Panc1 (cell line): ENCODE measurements at regions not wholly inside any gene's neighbourhood (a gene's known extent, or its start where the extent isn't known, plus 50 kb on each side); places are given as distances from the start of the nearest gene placed in this dataset.

Source experiments
- POLR2AphosphoS5 ChIP-seq: IDR thresholded peaks from 2 replicates; pipeline ENCODE4 v1.6.1; 2012; ENCODE audit warnings: mild to moderate bottlenecking, low read depth, low read length, moderate library complexity
- TCF7L2 ChIP-seq: IDR thresholded peaks from 2 replicates; pipeline ENCODE4 v1.6.1; 2011; ENCODE audit warnings: mild to moderate bottlenecking, low read depth, low read length, inconsistent platforms
- TF ChIP-seq, protein P1 (sequence below): fragments of 450-650 bp; IDR thresholded peaks from 2 replicates; pipeline ENCODE4 v1.5.1; 2017; ENCODE audit warnings: mild to moderate bottlenecking
- TF ChIP-seq, protein P2 (sequence below), 2 experiments: IDR thresholded peaks; 2 replicates each; pipeline ENCODE4 v1.6.1; 2011 to 2012; ENCODE audit warnings: low read depth in 2 of 2, control low read depth in 1 of 2, low read length in 1 of 2, mild to moderate bottlenecking in 1 of 2, moderate library complexity in 1 of 2; ENCODE audit not compliant: insufficient read depth in 1 of 2

DNA sequence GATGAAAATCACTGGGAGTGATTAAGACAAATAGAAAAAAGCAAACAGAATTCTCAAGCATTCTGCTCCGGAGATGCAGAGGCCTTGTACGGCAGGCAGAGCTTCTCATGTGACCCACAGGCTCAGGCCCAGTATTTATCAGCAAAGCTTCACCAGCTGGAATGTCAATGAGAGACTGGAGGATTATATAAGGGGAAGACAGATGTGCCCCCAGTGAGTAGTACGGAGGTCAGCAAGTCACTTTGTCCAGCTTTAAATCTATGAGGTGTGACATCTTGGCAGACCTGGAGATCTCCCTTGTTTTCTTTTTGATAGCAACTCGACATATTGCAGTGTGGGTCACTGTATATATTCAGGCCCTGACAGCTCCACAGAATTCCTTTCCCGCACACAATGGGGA lies 106.8 kb downstream of the HHIPL2 start:
- TF ChIP-seq, protein P1, sequence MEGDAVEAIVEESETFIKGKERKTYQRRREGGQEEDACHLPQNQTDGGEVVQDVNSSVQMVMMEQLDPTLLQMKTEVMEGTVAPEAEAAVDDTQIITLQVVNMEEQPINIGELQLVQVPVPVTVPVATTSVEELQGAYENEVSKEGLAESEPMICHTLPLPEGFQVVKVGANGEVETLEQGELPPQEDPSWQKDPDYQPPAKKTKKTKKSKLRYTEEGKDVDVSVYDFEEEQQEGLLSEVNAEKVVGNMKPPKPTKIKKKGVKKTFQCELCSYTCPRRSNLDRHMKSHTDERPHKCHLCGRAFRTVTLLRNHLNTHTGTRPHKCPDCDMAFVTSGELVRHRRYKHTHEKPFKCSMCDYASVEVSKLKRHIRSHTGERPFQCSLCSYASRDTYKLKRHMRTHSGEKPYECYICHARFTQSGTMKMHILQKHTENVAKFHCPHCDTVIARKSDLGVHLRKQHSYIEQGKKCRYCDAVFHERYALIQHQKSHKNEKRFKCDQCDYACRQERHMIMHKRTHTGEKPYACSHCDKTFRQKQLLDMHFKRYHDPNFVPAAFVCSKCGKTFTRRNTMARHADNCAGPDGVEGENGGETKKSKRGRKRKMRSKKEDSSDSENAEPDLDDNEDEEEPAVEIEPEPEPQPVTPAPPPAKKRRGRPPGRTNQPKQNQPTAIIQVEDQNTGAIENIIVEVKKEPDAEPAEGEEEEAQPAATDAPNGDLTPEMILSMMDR, result no peak
- TF ChIP-seq POLR2AphosphoS5 (no peak), TCF7L2 (no peak)
- TF ChIP-seq, protein P2, sequence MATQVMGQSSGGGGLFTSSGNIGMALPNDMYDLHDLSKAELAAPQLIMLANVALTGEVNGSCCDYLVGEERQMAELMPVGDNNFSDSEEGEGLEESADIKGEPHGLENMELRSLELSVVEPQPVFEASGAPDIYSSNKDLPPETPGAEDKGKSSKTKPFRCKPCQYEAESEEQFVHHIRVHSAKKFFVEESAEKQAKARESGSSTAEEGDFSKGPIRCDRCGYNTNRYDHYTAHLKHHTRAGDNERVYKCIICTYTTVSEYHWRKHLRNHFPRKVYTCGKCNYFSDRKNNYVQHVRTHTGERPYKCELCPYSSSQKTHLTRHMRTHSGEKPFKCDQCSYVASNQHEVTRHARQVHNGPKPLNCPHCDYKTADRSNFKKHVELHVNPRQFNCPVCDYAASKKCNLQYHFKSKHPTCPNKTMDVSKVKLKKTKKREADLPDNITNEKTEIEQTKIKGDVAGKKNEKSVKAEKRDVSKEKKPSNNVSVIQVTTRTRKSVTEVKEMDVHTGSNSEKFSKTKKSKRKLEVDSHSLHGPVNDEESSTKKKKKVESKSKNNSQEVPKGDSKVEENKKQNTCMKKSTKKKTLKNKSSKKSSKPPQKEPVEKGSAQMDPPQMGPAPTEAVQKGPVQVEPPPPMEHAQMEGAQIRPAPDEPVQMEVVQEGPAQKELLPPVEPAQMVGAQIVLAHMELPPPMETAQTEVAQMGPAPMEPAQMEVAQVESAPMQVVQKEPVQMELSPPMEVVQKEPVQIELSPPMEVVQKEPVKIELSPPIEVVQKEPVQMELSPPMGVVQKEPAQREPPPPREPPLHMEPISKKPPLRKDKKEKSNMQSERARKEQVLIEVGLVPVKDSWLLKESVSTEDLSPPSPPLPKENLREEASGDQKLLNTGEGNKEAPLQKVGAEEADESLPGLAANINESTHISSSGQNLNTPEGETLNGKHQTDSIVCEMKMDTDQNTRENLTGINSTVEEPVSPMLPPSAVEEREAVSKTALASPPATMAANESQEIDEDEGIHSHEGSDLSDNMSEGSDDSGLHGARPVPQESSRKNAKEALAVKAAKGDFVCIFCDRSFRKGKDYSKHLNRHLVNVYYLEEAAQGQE (IDR thresholded peaks at IDR 0.05; ENCODE audit: insufficient read depth in 1 of 2, low read depth in 2 of 2, low read length in 1 of 2), result no peak
